ENCODE measurements at regions not wholly inside any gene's neighbourhood (a gene's known extent, or its start where the extent isn't known, plus 50 kb on each side); places are given as distances from the start of the nearest gene placed in this dataset.
"Not testable (repeated sequence)": the region's sequence is repeated elsewhere in the genome, so short reads cannot be mapped to it uniquely, and the experiment has no call there.

DNA sequence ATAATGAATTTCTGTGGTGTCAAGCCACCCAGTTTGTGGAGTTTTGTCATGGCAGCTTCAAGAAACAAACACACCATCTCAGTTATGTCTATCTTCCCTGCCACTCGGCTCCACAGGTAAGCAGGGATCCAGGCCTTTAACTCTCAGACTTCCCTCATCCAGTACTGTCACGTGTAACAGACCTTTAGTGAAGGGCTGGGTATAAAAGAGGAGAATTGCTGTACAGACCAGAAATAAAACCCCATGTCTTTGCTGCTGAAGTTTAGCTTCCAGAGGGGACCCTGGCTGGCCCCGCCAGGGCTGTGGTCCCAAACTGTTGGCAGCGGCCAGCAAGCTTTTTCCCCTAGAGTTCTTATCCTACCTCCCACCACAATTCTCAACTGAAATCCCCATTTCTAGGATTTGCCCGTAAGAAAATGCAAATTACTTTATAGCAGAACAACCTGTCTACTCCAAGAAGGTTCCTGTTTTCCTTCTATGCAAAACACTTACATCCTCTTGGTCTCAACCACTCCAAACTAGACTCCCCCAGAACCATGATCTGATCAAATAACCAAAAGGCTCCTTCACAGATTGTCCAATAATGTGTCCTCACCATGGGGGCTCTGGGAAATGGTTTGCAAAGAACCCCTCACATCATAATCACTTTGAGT, 438.0 kb upstream of the ID2 start:
- no peak for DNase-seq (ENCODE audit: low read depth in 1 of 2, low spot score in 2 of 2)
- no peaks in the 10 kb centered on the region for H3K4me1 ChIP-seq (replicated peaks)
- no peak overlapping the region for H3K4me3 ChIP-seq
- no peaks in the 10 kb centered on the region for H3K36me3 ChIP-seq
- no peak overlapping the region for H3K27ac ChIP-seq
- 0 out of 2 replicates have a peak, but pooled peaks cover 4% of the 10 kb centered on the region for H3K9me3 ChIP-seq (replicated peaks)
- H3K27me3 ChIP-seq (replicated peaks), result no peaks in the 10 kb centered on the region

DNA sequence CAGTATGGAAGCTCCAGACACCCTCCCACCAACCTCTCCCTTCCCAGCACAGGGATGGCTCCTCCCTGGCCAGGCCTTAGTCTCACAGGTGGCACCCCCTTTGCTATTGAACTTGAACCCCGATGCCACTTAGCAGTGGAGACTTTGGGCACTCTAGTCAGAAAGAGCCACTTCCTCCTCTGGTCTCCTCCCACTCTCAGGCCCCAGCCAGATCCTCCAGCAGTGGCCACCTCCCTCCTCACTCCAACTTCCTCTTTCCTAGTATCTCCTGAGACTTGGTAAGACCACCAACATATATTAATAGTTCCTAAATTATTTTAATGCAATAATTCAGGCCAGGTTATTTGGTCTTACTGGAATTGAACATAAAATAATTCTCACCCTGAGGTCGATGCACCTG, 437.2 kb upstream of the ID2 start:
- H3K4me3 ChIP-seq, result no peak overlapping the region
- 0 out of 2 replicates have a peak, but pooled peaks cover 4% of the 10 kb centered on the region for H3K9me3 ChIP-seq (replicated peaks)
- H3K27ac ChIP-seq, result no peak overlapping the region
- DNase-seq (ENCODE audit: low read depth in 1 of 2, low spot score in 2 of 2), result no peak
- H3K36me3 ChIP-seq, result no peaks in the 10 kb centered on the region
- H3K27me3 ChIP-seq (replicated peaks), result no peaks in the 10 kb centered on the region
- H3K4me1 ChIP-seq (replicated peaks), result no peaks in the 10 kb centered on the region

DNA sequence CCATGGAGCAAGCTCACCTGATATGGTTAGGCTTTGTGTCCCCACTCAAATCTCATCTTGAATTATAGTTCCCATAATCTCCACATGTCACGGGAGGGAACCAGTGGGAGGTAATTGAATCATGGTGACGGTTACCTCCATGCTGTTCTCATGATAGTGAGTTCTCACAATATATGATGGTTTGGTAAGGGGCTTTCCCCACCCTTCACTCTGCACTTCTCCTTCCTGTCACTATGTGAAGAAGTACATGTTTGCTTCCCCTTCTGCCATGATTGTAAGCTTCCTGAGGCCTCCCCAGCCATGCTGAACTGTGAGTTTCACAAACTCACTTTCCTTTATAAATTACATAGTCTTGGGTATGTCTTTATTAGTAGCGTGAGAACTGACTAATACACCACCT, 435.7 kb upstream of the ID2 start:
- Histone ChIP-seq H3K4me1 (replicated peaks) (no peaks in the 10 kb centered on the region), H3K4me3 (no peak overlapping the region), H3K27ac (no peak overlapping the region), H3K36me3 (no peaks in the 10 kb centered on the region), H3K27me3 (replicated peaks) (no peaks in the 10 kb centered on the region), H3K9me3 (replicated peaks) (0 out of 2 replicates have a peak, but pooled peaks cover 4% of the 10 kb centered on the region)
- no peak for DNase-seq (ENCODE audit: low read depth in 1 of 2, low spot score in 2 of 2)

DNA sequence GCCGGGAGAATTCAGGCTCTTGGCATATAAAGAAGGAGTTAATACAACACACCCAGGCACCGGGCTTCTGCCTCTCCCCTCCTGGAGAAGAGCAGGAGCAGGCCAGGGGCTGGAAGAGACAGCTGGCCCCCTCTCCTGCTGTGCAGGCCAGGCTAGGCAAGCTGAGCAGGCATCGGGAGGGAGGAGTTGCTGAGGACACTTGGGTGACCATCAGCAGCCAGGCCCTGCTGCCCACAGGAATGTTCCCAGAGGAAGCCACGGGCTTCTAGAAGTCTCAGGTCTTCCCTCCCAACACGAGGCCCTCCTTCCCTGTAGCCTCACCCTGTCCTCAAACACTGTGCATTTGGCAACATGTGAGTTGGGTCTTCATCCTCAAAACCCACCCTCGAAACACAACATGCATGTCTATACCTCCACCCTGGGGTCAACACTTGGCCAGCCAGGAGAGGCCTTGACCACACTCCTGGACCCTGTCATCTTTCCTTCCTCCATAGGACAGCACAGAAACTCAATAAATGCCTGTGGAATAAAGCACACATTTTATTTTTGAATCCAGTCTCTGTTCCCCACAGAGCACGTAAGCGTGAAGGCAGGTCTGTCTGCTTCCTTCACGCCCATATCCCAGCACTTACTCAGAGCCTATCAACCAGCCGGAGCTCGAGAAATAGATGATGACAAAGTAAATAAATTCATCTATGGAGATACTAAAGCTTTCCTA, 433.8 kb upstream of the ID2 start:
- no peak for DNase-seq (ENCODE audit: low read depth in 1 of 2, low spot score in 2 of 2)
- Histone ChIP-seq H3K4me3 (no peak overlapping the region), H3K36me3 (no peaks in the 10 kb centered on the region), H3K27ac (no peak overlapping the region), H3K4me1 (replicated peaks) (no peaks in the 10 kb centered on the region), H3K9me3 (replicated peaks) (0 out of 2 replicates have a peak, but pooled peaks cover 4% of the 10 kb centered on the region), H3K27me3 (replicated peaks) (no peaks in the 10 kb centered on the region)

DNA sequence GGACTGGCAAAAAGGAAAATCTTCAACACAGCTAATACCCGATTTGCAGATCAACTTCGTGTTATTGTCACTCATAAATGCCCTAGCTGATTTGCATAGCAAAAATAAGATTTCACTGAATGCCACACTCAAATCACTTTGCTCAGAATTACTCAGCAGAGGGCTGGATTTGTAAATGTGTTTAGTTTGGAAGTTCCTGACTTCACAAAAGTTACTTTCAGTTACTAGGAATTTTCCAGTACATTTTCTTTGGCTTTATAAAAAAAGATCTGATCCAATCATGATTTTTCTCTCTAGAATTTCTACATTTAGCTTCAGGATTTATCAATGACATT, 433.3 kb upstream of the ID2 start:
- no peak for DNase-seq (ENCODE audit: low read depth in 1 of 2, low spot score in 2 of 2)
- Histone ChIP-seq H3K27ac (no peak overlapping the region), H3K4me1 (replicated peaks) (no peaks in the 10 kb centered on the region), H3K4me3 (no peak overlapping the region), H3K27me3 (replicated peaks) (no peaks in the 10 kb centered on the region), H3K9me3 (replicated peaks) (no peaks in the 10 kb centered on the region), H3K36me3 (no peaks in the 10 kb centered on the region)

DNA sequence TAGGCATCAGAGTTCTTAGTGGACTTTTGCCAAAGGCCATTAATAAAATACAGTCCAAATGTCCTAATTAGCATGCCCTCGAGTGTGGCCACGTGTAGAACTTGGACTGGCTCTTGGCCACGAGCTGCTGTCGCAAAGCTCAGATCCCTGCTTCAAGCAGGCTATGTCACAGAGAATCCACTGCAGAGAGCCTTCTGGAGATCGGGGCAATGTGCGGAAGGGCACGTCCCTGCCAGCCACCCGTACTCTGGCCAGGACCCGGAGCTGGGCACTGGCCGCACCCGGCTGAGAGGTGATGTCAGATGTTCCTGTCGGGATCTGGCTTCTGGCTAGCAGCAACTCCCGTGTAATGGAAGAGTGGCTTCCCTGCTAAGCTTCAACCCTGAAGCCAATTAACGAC, 432.7 kb upstream of the ID2 start:
- H3K36me3 ChIP-seq, result no peaks in the 10 kb centered on the region
- no peak overlapping the region for H3K27ac ChIP-seq
- no peaks in the 10 kb centered on the region for H3K9me3 ChIP-seq (replicated peaks)
- DNase-seq (ENCODE audit: low read depth in 1 of 2, low spot score in 2 of 2), result no peak
- no peaks in the 10 kb centered on the region for H3K4me1 ChIP-seq (replicated peaks)
- H3K4me3 ChIP-seq, result no peak overlapping the region
- no peaks in the 10 kb centered on the region for H3K27me3 ChIP-seq (replicated peaks)

DNA sequence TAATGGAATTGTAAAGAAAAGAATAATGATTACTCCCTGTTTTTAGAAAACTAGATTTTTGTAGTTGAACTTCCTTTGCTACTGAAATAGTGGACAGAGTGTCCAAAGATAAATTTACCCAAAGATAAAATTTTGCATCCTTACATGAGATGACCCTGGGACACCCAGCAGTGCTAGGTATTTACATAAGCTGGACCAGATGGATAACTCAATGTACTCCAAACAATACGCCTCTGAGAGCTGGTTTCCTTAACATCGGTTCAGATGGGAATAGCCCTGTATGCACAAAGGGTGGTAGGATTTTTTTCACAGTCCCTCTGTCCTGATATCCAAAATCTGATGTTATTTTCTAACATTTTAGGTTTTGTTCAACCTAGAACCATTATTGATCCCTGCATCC, 432.1 kb upstream of the ID2 start:
- Histone ChIP-seq H3K27ac (no peak overlapping the region), H3K4me1 (replicated peaks) (no peaks in the 10 kb centered on the region; the same call in 1 of the 2 replicates), H3K36me3 (no peaks in the 10 kb centered on the region), H3K4me3 (no peak overlapping the region), H3K27me3 (replicated peaks) (no peaks in the 10 kb centered on the region), H3K9me3 (replicated peaks) (no peaks in the 10 kb centered on the region)
- DNase-seq (ENCODE audit: low read depth in 1 of 2, low spot score in 2 of 2), result no peak

DNA sequence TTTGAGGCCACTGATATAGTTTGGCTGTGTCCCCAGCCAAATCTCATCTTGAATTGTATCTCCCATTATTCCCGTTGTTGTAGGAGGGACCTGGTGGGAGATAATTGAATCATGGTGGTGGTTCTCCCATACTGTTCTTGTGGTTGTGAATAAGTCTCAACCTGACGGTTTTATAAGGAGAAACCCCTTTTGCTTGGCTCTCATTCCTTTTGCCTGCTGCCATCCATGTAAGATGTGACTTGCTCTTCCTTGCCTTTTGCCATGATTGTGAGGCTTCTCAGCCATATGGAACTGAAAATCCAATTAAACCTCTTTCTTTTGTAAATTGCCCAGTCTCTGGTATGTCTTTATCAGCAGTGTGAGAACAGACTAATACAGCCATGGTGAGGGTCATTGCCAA, 431.6 kb upstream of the ID2 start:
- not testable (repeated sequence) for H3K27ac ChIP-seq; H3K4me3 ChIP-seq; H3K4me1 ChIP-seq (replicated peaks); DNase-seq (ENCODE audit: low read depth in 1 of 2, low spot score in 2 of 2); H3K27me3 ChIP-seq (replicated peaks); H3K36me3 ChIP-seq; H3K9me3 ChIP-seq (replicated peaks)

DNA sequence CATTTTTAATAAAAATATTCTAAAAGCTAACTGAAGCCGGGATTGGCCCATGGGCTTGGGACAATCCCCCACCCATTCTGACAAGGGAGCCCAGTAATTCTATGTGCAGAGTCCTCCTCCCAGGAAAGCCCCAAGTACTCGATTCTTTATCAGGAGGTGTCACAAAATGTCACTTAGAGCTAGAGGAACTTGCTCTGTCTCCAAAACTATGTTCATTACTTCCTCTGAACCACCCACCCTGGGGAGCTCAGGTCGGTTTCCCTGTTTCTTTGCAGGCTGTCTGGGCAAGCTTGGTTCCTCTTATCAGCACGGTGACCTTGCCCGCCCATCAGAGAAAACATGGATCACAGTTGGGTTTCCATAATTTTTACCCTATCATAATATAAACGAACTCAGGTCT, 430.6 kb upstream of the ID2 start:
- Histone ChIP-seq H3K9me3 (replicated peaks) (no peaks in the 10 kb centered on the region), H3K36me3 (no peaks in the 10 kb centered on the region), H3K4me1 (replicated peaks) (peaks cover 14% of the 10 kb centered on the region), H3K27me3 (replicated peaks) (no peaks in the 10 kb centered on the region), H3K4me3 (no peak overlapping the region), H3K27ac (no peak overlapping the region)
- no peak for DNase-seq (ENCODE audit: low read depth in 1 of 2, low spot score in 2 of 2)

DNA sequence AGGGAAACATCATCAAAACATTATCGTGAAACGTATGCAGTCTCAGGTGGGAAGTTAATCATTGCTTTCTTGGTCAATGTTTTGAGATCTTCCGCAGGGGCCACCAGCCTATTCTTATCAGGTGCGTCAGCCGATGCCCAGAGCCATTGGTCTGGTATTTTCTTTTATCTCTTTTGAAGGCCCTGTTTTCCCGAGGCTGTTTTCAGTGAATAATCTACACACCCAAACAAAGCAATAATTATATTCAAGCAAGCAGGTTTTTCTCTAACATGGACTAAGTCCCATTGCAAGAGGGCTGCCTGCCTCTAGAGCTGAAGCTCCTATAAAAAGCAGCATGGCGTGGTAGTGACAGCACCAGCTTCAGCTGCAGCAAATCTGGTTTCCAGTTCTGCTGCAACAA, 430.0 kb upstream of the ID2 start:
- H3K36me3 ChIP-seq, result no peaks in the 10 kb centered on the region
- DNase-seq (ENCODE audit: low read depth in 1 of 2, low spot score in 2 of 2), result no peak
- H3K27me3 ChIP-seq (replicated peaks), result no peaks in the 10 kb centered on the region
- no peaks in the 10 kb centered on the region for H3K9me3 ChIP-seq (replicated peaks)
- H3K27ac ChIP-seq, result no peak overlapping the region
- peaks cover 14% of the 10 kb centered on the region for H3K4me1 ChIP-seq (replicated peaks)
- H3K4me3 ChIP-seq, result no peak overlapping the region

DNA sequence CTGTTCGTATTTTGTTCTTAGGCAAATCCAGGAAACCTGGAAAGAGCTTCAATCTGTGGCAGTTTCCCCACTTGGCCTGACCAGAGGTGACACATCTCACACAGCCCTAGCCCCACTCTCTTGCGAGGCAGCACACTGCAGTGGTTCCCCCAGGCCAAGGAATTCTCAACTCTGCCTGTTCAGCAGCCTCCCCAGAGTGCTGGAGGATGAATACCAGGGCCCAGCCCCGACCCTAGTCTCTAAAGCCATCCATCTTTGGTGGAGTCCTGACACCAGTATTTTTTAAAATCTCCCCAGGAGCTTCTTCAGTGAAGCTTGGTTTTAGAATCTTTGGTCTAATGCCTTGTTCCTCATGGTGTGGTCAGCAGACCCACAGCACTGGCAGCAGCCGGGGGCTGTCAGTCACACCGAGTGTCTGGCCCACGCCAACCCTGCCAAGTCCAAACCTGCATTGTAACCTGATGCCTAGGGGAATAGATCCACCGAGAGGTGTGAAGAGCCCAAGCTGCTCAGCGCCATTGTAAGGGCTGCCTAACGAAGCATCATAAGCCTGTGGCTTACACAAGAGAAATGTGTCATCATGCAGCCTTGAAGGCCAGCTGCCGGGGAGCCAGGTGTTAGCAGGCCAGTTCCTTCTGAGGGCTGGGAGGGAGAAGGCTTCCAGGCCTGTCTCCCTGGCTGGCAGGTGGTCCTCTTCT, 428.7 kb upstream of the ID2 start:
- Histone ChIP-seq H3K4me1 (replicated peaks) (peaks cover 14% of the 10 kb centered on the region), H3K27me3 (replicated peaks) (no peaks in the 10 kb centered on the region), H3K9me3 (replicated peaks) (no peaks in the 10 kb centered on the region), H3K36me3 (no peaks in the 10 kb centered on the region), H3K27ac (no peak overlapping the region), H3K4me3 (no peak overlapping the region)
- DNase-seq (ENCODE audit: low read depth in 1 of 2, low spot score in 2 of 2), result no peak

DNA sequence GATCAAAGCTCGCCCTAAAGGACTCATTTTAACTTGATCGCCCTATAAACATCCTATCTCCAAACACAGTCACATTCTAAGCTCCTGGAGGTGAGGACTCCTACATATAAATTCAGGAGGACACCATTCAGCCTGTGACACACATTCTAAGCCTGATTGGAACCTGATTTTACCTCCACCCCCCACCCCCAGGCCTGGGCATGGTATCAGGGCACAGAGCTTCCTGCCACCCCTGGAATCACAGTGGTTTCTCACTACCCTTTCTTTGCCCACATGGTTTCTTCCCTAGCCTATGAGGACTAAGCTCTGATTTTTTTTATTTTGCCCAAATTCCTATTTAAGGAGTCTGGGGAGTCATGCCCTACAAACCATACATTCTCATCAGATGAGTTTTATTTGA, 428.1 kb upstream of the ID2 start:
- Histone ChIP-seq H3K27me3 (replicated peaks) (no peaks in the 10 kb centered on the region), H3K36me3 (no peaks in the 10 kb centered on the region), H3K4me1 (replicated peaks) (peaks cover 14% of the 10 kb centered on the region), H3K4me3 (no peak overlapping the region), H3K27ac (no peak overlapping the region), H3K9me3 (replicated peaks) (no peaks in the 10 kb centered on the region)
- DNase-seq (ENCODE audit: low read depth in 1 of 2, low spot score in 2 of 2), result no peak

DNA sequence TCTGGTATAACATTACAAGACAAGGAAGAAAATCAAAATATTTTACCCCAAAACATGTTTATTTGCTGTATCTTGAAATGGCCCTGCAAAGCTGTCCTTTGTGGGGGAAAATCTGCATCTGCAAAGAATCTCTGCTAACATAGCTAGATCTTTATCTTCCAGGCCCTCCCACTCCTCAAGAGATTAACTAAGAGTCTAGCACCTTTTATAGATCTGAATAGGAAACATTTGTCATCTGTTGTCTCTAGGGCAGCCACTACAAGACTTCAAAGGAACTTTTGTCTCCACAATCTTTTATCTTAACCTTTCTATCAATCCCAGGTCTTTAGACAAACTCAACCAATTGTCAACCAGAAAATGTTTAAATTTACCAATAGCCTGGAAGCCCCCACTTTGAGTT, 427.6 kb upstream of the ID2 start:
- not testable (repeated sequence) for H3K27ac ChIP-seq; DNase-seq (ENCODE audit: low read depth in 1 of 2, low spot score in 2 of 2); H3K9me3 ChIP-seq (replicated peaks); H3K27me3 ChIP-seq (replicated peaks); H3K36me3 ChIP-seq; H3K4me3 ChIP-seq
- H3K4me1 ChIP-seq (replicated peaks), result peaks cover 14% of the 10 kb centered on the region

DNA sequence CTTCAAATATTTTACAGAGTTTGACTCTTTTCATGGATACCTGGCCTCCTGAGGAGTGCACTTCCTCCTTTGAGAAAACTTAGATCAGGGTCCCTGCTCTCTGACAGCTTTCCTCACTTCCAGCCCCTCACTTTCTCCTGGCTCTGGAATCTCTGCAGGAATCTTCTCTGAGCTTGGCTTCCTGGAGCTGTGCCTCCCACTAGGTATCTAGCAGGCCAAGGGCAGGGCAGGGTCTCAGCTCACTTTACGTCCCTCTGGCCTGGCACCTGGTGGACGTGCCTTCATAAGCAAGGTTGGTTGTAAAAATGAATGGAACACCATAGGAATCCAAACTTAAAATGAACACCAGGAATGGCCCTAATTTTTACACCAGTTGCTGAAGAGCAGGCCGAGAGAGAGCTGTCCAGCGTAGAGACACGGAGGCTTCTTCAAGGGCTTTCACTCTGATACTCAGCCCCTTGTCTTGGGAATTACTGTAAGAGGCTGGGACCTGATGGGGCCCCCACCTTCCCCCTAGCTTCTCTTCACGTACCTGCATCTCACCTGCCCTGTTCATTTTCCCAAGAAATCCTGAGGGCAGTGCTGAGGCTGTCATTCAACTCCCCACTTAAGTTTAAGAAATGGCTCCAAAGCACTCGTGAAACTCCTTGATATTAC, 426.9 kb upstream of the ID2 start:
- Histone ChIP-seq H3K27ac (no peak overlapping the region), H3K27me3 (replicated peaks) (no peaks in the 10 kb centered on the region), H3K4me1 (replicated peaks) (peaks cover 14% of the 10 kb centered on the region), H3K4me3 (no peak overlapping the region), H3K36me3 (no peaks in the 10 kb centered on the region), H3K9me3 (replicated peaks) (no peaks in the 10 kb centered on the region)
- DNase-seq (ENCODE audit: low read depth in 1 of 2, low spot score in 2 of 2), result no peak

Data from SJSA1 (cell line).